DND-41 (cell line): ENCODE measurements at regions not wholly inside any gene's neighbourhood (a gene's known extent, or its start where the extent isn't known, plus 50 kb on each side); places are given as distances from the start of the nearest gene placed in this dataset.

Experiments
- EZH2 ChIP-seq: IDR thresholded peaks from 3 replicates; pipeline ENCODE4 v1.6.1; 2012; ENCODE audit warnings: borderline replicate concordance, low read depth, mild to moderate bottlenecking, moderate library complexity, low read length, inconsistent platforms; ENCODE audit not compliant: severe bottlenecking
- TF ChIP-seq, protein P1 (sequence below): IDR thresholded peaks from 2 replicates; pipeline ENCODE4 v1.5.1; 2012; ENCODE audit warnings: borderline replicate concordance, low read length, moderate library complexity, mild to moderate bottlenecking; ENCODE audit not compliant: poor library complexity, severe bottlenecking; ENCODE audit errors: extremely low read depth

DNA sequence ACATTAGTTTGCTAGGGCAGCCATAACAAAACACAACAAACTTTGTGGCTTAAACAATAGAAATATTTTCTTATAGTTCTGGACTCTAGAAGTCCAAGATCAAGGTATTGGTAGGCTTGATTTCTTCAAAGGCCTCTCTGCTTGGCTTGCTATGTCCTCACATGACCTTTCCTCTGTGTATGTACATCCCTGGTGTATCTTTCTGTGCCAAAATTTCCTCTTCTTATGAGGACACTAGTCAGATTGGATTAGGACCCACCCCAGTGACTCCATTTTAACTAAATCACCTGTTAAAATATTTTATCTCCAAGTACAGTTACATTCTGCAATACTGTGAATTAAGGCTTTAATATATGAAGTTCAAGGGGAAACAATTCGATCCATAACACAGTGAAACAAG, 168.9 kb upstream of the CCNH start:
- TF ChIP-seq, protein P1, sequence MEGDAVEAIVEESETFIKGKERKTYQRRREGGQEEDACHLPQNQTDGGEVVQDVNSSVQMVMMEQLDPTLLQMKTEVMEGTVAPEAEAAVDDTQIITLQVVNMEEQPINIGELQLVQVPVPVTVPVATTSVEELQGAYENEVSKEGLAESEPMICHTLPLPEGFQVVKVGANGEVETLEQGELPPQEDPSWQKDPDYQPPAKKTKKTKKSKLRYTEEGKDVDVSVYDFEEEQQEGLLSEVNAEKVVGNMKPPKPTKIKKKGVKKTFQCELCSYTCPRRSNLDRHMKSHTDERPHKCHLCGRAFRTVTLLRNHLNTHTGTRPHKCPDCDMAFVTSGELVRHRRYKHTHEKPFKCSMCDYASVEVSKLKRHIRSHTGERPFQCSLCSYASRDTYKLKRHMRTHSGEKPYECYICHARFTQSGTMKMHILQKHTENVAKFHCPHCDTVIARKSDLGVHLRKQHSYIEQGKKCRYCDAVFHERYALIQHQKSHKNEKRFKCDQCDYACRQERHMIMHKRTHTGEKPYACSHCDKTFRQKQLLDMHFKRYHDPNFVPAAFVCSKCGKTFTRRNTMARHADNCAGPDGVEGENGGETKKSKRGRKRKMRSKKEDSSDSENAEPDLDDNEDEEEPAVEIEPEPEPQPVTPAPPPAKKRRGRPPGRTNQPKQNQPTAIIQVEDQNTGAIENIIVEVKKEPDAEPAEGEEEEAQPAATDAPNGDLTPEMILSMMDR: no peak
- TF ChIP-seq EZH2: no peak
